ENCODE measurements at regions not wholly inside any gene's neighbourhood (a gene's known extent, or its start where the extent isn't known, plus 50 kb on each side); places are given as distances from the start of the nearest gene placed in this dataset.

- TF ChIP-seq CTCF (conservative IDR thresholded peaks at IDR 0.05) (no peak), ZFX (IDR thresholded peaks at IDR 0.05) (no peak)
Measured at GRCh38 chr16:63776034-63776433, 1345.8 kb downstream of the CDH11 start.

Measured in C4-2B (cell line).